Inferior parietal cortex (tissue), 1 donor: ENCODE measurements at regions not wholly inside any gene's neighbourhood (a gene's known extent, or its start where the extent isn't known, plus 50 kb on each side); places are given as distances from the start of the nearest gene placed in this dataset.

ENCODE experiments used
- DNase-seq: peaks from one replicate; pipeline ENCODE4 v3.0.0-alpha.2; 2016; ENCODE audit errors: extremely low spot score

GRCh38 chr1:112219267-112219666 lies 176.7 kb upstream of the CTTNBP2NL start:
- DNase-seq = no peak

GRCh38 chr1:112230232-112230631 lies 165.8 kb upstream of the CTTNBP2NL start:
- no peak for DNase-seq

GRCh38 chr1:112231331-112231730 lies 164.7 kb upstream of the CTTNBP2NL start:
- no peak for DNase-seq

- DNase-seq = no peak
These were observed 163.2 kb upstream of the CTTNBP2NL start for GRCh38 chr1:112232848-112233247.

- DNase-seq = no peak
These were observed 161.3 kb upstream of the CTTNBP2NL start for GRCh38 chr1:112234710-112235109.

- no peak for DNase-seq
These were observed 157.9 kb upstream of the CTTNBP2NL start for GRCh38 chr1:112237983-112238545.

GRCh38 chr1:112239683-112240330 lies 156.2 kb upstream of the CTTNBP2NL start:
- DNase-seq = no peak

GRCh38 chr1:112242470-112242869 lies 153.5 kb upstream of the CTTNBP2NL start:
- DNase-seq = no peak

GRCh38 chr1:112244131-112244530 lies 151.9 kb upstream of the CTTNBP2NL start:
- no peak for DNase-seq

GRCh38 chr1:112245114-112245513 lies 150.9 kb upstream of the CTTNBP2NL start:
- no peak for DNase-seq

- no peak for DNase-seq
These were observed 148.9 kb upstream of the CTTNBP2NL start for GRCh38 chr1:112247036-112247597.

- DNase-seq = no peak
These were observed 148.1 kb upstream of the CTTNBP2NL start for GRCh38 chr1:112247961-112248360.

- DNase-seq = no peak
These were observed 145.1 kb upstream of the CTTNBP2NL start for GRCh38 chr1:112250892-112251291.

- no peak for DNase-seq
These were observed 144.1 kb upstream of the CTTNBP2NL start for GRCh38 chr1:112251766-112252506.

- no peak for DNase-seq
These were observed 142.6 kb upstream of the CTTNBP2NL start for GRCh38 chr1:112253366-112253765.

GRCh38 chr1:112255080-112255479 lies 140.9 kb upstream of the CTTNBP2NL start:
- DNase-seq = no peak

GRCh38 chr1:112256411-112256810 lies 139.6 kb upstream of the CTTNBP2NL start:
- DNase-seq = no peak

GRCh38 chr1:112257043-112257835 lies 138.8 kb upstream of the CTTNBP2NL start:
- DNase-seq = no peak

- DNase-seq = no peak
These were observed 135.3 kb upstream of the CTTNBP2NL start for GRCh38 chr1:112260699-112261098.

GRCh38 chr1:112262316-112262715 lies 133.7 kb upstream of the CTTNBP2NL start:
- DNase-seq = no peak

GRCh38 chr1:112263042-112263441 lies 133.0 kb upstream of the CTTNBP2NL start:
- DNase-seq = no peak

- no peak for DNase-seq
These were observed 132.6 kb upstream of the CTTNBP2NL start for GRCh38 chr1:112263453-112263852.
